Subcutaneous abdominal adipose tissue (tissue), 5 donors: ENCODE measurements at regions not wholly inside any gene's neighbourhood (a gene's known extent, or its start where the extent isn't known, plus 50 kb on each side); places are given as distances from the start of the nearest gene placed in this dataset.

Experiments used
- H3K27ac ChIP-seq: one replicate; pipeline ENCODE4 v1.7.0; 2013; ENCODE audit warnings: low read depth, mild to moderate bottlenecking, inconsistent platforms, low read length, moderate library complexity
- H3K27me3 ChIP-seq, 5 donors: one replicate each; pipeline ENCODE4 v1.7.0; 2013; ENCODE audit warnings: low read length in 5 of 5, inconsistent platforms in 1 of 5; ENCODE audit not compliant: control insufficient read depth in 5 of 5, insufficient read depth in 4 of 5
- H3K36me3 ChIP-seq, 5 donors: one replicate each; pipeline ENCODE4 v1.7.0; 2013; ENCODE audit warnings: low read length in 5 of 5; ENCODE audit not compliant: control insufficient read depth in 5 of 5, insufficient read depth in 5 of 5
- H3K4me1 ChIP-seq, 5 donors: one replicate each; pipeline ENCODE4 v1.7.0; 2013; ENCODE audit warnings: low read length in 5 of 5, mild to moderate bottlenecking in 3 of 5, moderate library complexity in 1 of 5; ENCODE audit not compliant: control insufficient read depth in 5 of 5, insufficient read depth in 5 of 5
- H3K4me3 ChIP-seq, 5 donors: one replicate each; pipeline ENCODE4 v1.7.0; 2013; ENCODE audit warnings: low read length in 5 of 5, low read depth in 1 of 5
- H3K9ac ChIP-seq, 5 donors: one replicate each; pipeline ENCODE4 v1.7.0; 2013; ENCODE audit warnings: low read length in 5 of 5, mild to moderate bottlenecking in 4 of 5, moderate library complexity in 3 of 5
- H3K9me3 ChIP-seq, 5 donors: one replicate each; pipeline ENCODE4 v1.7.0; 2013; ENCODE audit warnings: low read length in 5 of 5; ENCODE audit not compliant: control insufficient read depth in 5 of 5
- donor health status: healthy.
- donor health status: healthy.
- donor health status: healthy.
- donor health status: healthy.
- donor health status: healthy.

- no peaks in the 10 kb centered on the region for H3K27me3 ChIP-seq
- H3K9ac ChIP-seq: no peak overlapping the region
- H3K4me3 ChIP-seq: no peak overlapping the region
- no peaks in the 10 kb centered on the region for H3K4me1 ChIP-seq
- no peak overlapping the region for H3K27ac ChIP-seq
- peaks cover 0 to 9% (median 5%) of the 10 kb centered on the region in 5 donors for H3K9me3 ChIP-seq
- H3K36me3 ChIP-seq: no peaks in the 10 kb centered on the region
Observed at GRCh38 chr6:19059102-19059501, 672.0 kb downstream of the RNF144B start.

GRCh38 chr6:19067165-19067564, 680.0 kb downstream of the RNF144B start:
- Histone ChIP-seq H3K4me1 (no peaks in the 10 kb centered on the region), H3K36me3 (no peaks in the 10 kb centered on the region), H3K4me3 (no peak overlapping the region), H3K27me3 (peaks cover 0 to 3% (median 0%) of the 10 kb centered on the region in 5 donors), H3K9ac (no peak overlapping the region), H3K9me3 (peaks cover 0 to 17% (median 8%) of the 10 kb centered on the region in 5 donors), H3K27ac (no peak overlapping the region)

- Histone ChIP-seq H3K4me1 (no peaks in the 10 kb centered on the region), H3K27me3 (peaks cover 0 to 3% (median 0%) of the 10 kb centered on the region in 5 donors), H3K4me3 (no peak overlapping the region), H3K9me3 (peaks cover 2 to 9% (median 9%) of the 10 kb centered on the region in 5 donors), H3K9ac (no peak overlapping the region), H3K36me3 (no peaks in the 10 kb centered on the region), H3K27ac (no peak overlapping the region)
Observed at GRCh38 chr6:19070520-19070919, 683.4 kb downstream of the RNF144B start.

- Histone ChIP-seq H3K9me3 (no peaks in the 10 kb centered on the region), H3K27ac (no peak overlapping the region)
Observed at GRCh38 chr6:19083801-19084200, 696.7 kb downstream of the RNF144B start.

GRCh38 chr6:19086480-19086879, 699.3 kb downstream of the RNF144B start:
- no peaks in the 10 kb centered on the region for H3K9me3 ChIP-seq
- H3K27me3 ChIP-seq: no peaks in the 10 kb centered on the region
- H3K9ac ChIP-seq: no peak overlapping the region
- no peaks in the 10 kb centered on the region for H3K4me1 ChIP-seq
- H3K36me3 ChIP-seq: no peaks in the 10 kb centered on the region
- H3K4me3 ChIP-seq: no peak overlapping the region
- no peak overlapping the region for H3K27ac ChIP-seq

More at GRCh38 chr6:19083801-19084200, 696.7 kb downstream of the RNF144B start:
- Histone ChIP-seq H3K27me3 (no peaks in the 10 kb centered on the region), H3K9ac (no peak overlapping the region), H3K36me3 (no peaks in the 10 kb centered on the region), H3K4me1 (no peaks in the 10 kb centered on the region), H3K4me3 (no peak overlapping the region)

- Histone ChIP-seq H3K9me3 (no peaks in the 10 kb centered on the region), H3K36me3 (no peaks in the 10 kb centered on the region), H3K27ac (no peak overlapping the region), H3K4me1 (no peaks in the 10 kb centered on the region), H3K4me3 (no peak overlapping the region), H3K9ac (no peak overlapping the region), H3K27me3 (no peaks in the 10 kb centered on the region)
Observed at GRCh38 chr6:19087296-19087695, 700.1 kb downstream of the RNF144B start.

GRCh38 chr6:19087897-19088296, 700.7 kb downstream of the RNF144B start:
- Histone ChIP-seq H3K9ac (no peak overlapping the region), H3K36me3 (no peaks in the 10 kb centered on the region), H3K9me3 (no peaks in the 10 kb centered on the region), H3K27ac (no peak overlapping the region), H3K4me3 (no peak overlapping the region), H3K27me3 (no peaks in the 10 kb centered on the region), H3K4me1 (no peaks in the 10 kb centered on the region)

- H3K9me3 ChIP-seq: peaks cover 0 to 8% (median 7%) of the 10 kb centered on the region in 5 donors
- no peaks in the 10 kb centered on the region for H3K36me3 ChIP-seq
- no peaks in the 10 kb centered on the region for H3K4me1 ChIP-seq
- no peak overlapping the region for H3K27ac ChIP-seq
- H3K27me3 ChIP-seq: no peaks in the 10 kb centered on the region
- no peak overlapping the region for H3K4me3 ChIP-seq
- no peak overlapping the region for H3K9ac ChIP-seq
Observed at GRCh38 chr6:19100752-19101151, 713.6 kb downstream of the RNF144B start.

GRCh38 chr6:19102936-19103335, 715.8 kb downstream of the RNF144B start:
- no peaks in the 10 kb centered on the region for H3K36me3 ChIP-seq
- no peak overlapping the region for H3K4me3 ChIP-seq
- H3K9me3 ChIP-seq: peaks cover 3 to 13% (median 10%) of the 10 kb centered on the region in 5 donors
- H3K27me3 ChIP-seq: no peaks in the 10 kb centered on the region
- H3K27ac ChIP-seq: no peak overlapping the region
- no peak overlapping the region for H3K9ac ChIP-seq
- no peaks in the 10 kb centered on the region for H3K4me1 ChIP-seq

- Histone ChIP-seq H3K9me3 (peaks cover 3 to 9% (median 6%) of the 10 kb centered on the region in 5 donors), H3K36me3 (no peaks in the 10 kb centered on the region), H3K27ac (no peak overlapping the region), H3K9ac (no peak overlapping the region), H3K4me1 (no peaks in the 10 kb centered on the region), H3K4me3 (no peak overlapping the region), H3K27me3 (no peaks in the 10 kb centered on the region)
Observed at GRCh38 chr6:19107468-19107867, 720.3 kb downstream of the RNF144B start.

- no peak overlapping the region for H3K9ac ChIP-seq
- no peak overlapping the region for H3K27ac ChIP-seq
- H3K9me3 ChIP-seq: peaks cover 0 to 12% (median 3%) of the 10 kb centered on the region in 5 donors
- no peaks in the 10 kb centered on the region for H3K4me1 ChIP-seq
- no peaks in the 10 kb centered on the region for H3K36me3 ChIP-seq
- no peaks in the 10 kb centered on the region for H3K27me3 ChIP-seq
- no peak overlapping the region for H3K4me3 ChIP-seq
Observed at GRCh38 chr6:19121521-19121920, 715.6 kb upstream of the ID4 start.
